ENCODE measurements at regions not wholly inside any gene's neighbourhood (a gene's known extent, or its start where the extent isn't known, plus 50 kb on each side); places are given as distances from the start of the nearest gene placed in this dataset.

- H3K4me1 Mint-ChIP-seq (ENCODE audit: low read depth), result no peaks in the 10 kb centered on the region
These were observed 91.1 kb upstream of the NDUFV2 start for GRCh38 chr18:9011431-9011830.

GRCh38 chr18:9013926-9014373 lies 88.5 kb upstream of the NDUFV2 start:
- Histone ChIP-seq H3K9me3 (ENCODE audit: control insufficient read depth in 1 of 2, insufficient read depth in 1 of 2, low read length in 2 of 2) (no peaks in the 10 kb centered on the region), H3K27ac (ENCODE audit: low read depth in 1 of 2, low read length in 2 of 2) (no peak overlapping the region), H3K27me3 (ENCODE audit: control insufficient read depth in 1 of 2, insufficient read depth in 2 of 2, low read length in 2 of 2) (no peaks in the 10 kb centered on the region), H3K4me3 (ENCODE audit: low read length) (no peak overlapping the region), H3K36me3 (ENCODE audit: insufficient read depth, low read length) (no peaks in the 10 kb centered on the region), H3K4me1 (ENCODE audit: insufficient read depth, low read length) (peaks cover 12% of the 10 kb centered on the region)
- Mint-ChIP-seq H3K4me3 (no peak overlapping the region), H3K4me1 (ENCODE audit: low read depth) (no peaks in the 10 kb centered on the region), H3K27ac (no peak overlapping the region), H3K27me3 (peaks cover 9% of the 10 kb centered on the region), H3K36me3 (ENCODE audit: low read depth) (no peaks in the 10 kb centered on the region), H3K9me3 (no peaks in the 10 kb centered on the region)
- POLR2A ChIA-PET, result no interaction called here
- intact Hi-C loops (cut with DNase I, micrococcal nuclease), result no loop called here
- TF ChIP-seq CTCF (IDR thresholded peaks at IDR 0.05), result no peak
- no peak for DNase-seq
- CTCF ChIA-PET, result no interaction called here
- no peak for ATAC-seq (ENCODE audit: poor library complexity)

More at GRCh38 chr18:9011431-9011830, 91.1 kb upstream of the NDUFV2 start:
- no peak overlapping the region for H3K4me3 Mint-ChIP-seq
- peaks cover 13% of the 10 kb centered on the region for H3K27me3 Mint-ChIP-seq
- Histone ChIP-seq H3K4me3 (ENCODE audit: low read length) (no peak overlapping the region), H3K36me3 (ENCODE audit: insufficient read depth, low read length) (no peaks in the 10 kb centered on the region), H3K9me3 (ENCODE audit: control insufficient read depth in 1 of 2, insufficient read depth in 1 of 2, low read length in 2 of 2) (no peaks in the 10 kb centered on the region), H3K27me3 (ENCODE audit: control insufficient read depth in 1 of 2, insufficient read depth in 2 of 2, low read length in 2 of 2) (no peaks in the 10 kb centered on the region), H3K4me1 (ENCODE audit: insufficient read depth, low read length) (no peaks in the 10 kb centered on the region), H3K27ac (ENCODE audit: low read depth in 1 of 2, low read length in 2 of 2) (no peak overlapping the region)
- ATAC-seq (ENCODE audit: poor library complexity) (no peak), DNase-seq (no peak)
- no peaks in the 10 kb centered on the region for H3K36me3 Mint-ChIP-seq (ENCODE audit: low read depth)
- TF ChIP-seq CTCF (IDR thresholded peaks at IDR 0.05), result no peak
- intact Hi-C loops (cut with DNase I, micrococcal nuclease), result no loop called here
- no peaks in the 10 kb centered on the region for H3K9me3 Mint-ChIP-seq
- ChIA-PET CTCF (no interaction called here), POLR2A (no interaction called here)
- H3K27ac Mint-ChIP-seq, result no peak overlapping the region

- H3K36me3 ChIP-seq (ENCODE audit: insufficient read depth, low read length), result no peaks in the 10 kb centered on the region
- no peak for DNase-seq
- H3K27me3 ChIP-seq (ENCODE audit: control insufficient read depth in 1 of 2, insufficient read depth in 2 of 2, low read length in 2 of 2), result no peaks in the 10 kb centered on the region
- POLR2A ChIA-PET, result no interaction called here
- no peak overlapping the region for H3K27ac Mint-ChIP-seq
- no peak overlapping the region for H3K27ac ChIP-seq (ENCODE audit: low read depth in 1 of 2, low read length in 2 of 2)
- H3K4me3 ChIP-seq (ENCODE audit: low read length), result no peak overlapping the region
- H3K4me1 ChIP-seq (ENCODE audit: insufficient read depth, low read length), result peaks cover 12% of the 10 kb centered on the region
- H3K9me3 ChIP-seq (ENCODE audit: control insufficient read depth in 1 of 2, insufficient read depth in 1 of 2, low read length in 2 of 2), result no peaks in the 10 kb centered on the region
- H3K4me3 Mint-ChIP-seq, result no peak overlapping the region
- TF ChIP-seq CTCF (IDR thresholded peaks at IDR 0.05), result no peak
- intact Hi-C loops (cut with DNase I, micrococcal nuclease), result no loop called here
- no peak for ATAC-seq (ENCODE audit: poor library complexity)
- H3K4me1 Mint-ChIP-seq (ENCODE audit: low read depth), result no peaks in the 10 kb centered on the region
- H3K27me3 Mint-ChIP-seq, result peaks cover 4% of the 10 kb centered on the region
- no peaks in the 10 kb centered on the region for H3K36me3 Mint-ChIP-seq (ENCODE audit: low read depth)
- H3K9me3 Mint-ChIP-seq, result no peaks in the 10 kb centered on the region
- CTCF ChIA-PET, result no interaction called here
These were observed 86.8 kb upstream of the NDUFV2 start for GRCh38 chr18:9015689-9016088.
